ENCODE measurements at regions not wholly inside any gene's neighbourhood (a gene's known extent, or its start where the extent isn't known, plus 50 kb on each side); places are given as distances from the start of the nearest gene placed in this dataset.

GRCh38 chr2:71910277-71910676 lies 237.4 kb downstream of the CYP26B1 start:
- no peaks in the 10 kb centered on the region for H3K4me1 ChIP-seq
- H3K27ac ChIP-seq = no peak overlapping the region
- intact Hi-C loops (cut with DNase I) = no loop called here
- no peaks in the 10 kb centered on the region for H3K36me3 ChIP-seq
- no peaks in the 10 kb centered on the region for H3K9me3 ChIP-seq
- no peaks in the 10 kb centered on the region for H3K27me3 ChIP-seq
- no peak overlapping the region for H3K4me3 ChIP-seq
- no peak for TF ChIP-seq CTCF (IDR thresholded peaks at IDR 0.05)
- TF ChIP-seq POLR2A (IDR thresholded peaks at IDR 0.05) = no peak
- DNase-seq = no peak
- ATAC-seq = no peak
- no CpG with 5 or more reads among the region's 1 CpG for WGBS (ENCODE audit: insufficient coverage, low coverage, low lambda C conversion rate, missing lambda C conversion rate)

- ATAC-seq = no peak
- H3K4me1 ChIP-seq = no peaks in the 10 kb centered on the region
- intact Hi-C loops (cut with DNase I) = no loop called here
- TF ChIP-seq POLR2A (IDR thresholded peaks at IDR 0.05) = no peak
- TF ChIP-seq CTCF (IDR thresholded peaks at IDR 0.05) = no peak
- no peaks in the 10 kb centered on the region for H3K9me3 ChIP-seq
- no peak overlapping the region for H3K27ac ChIP-seq
- WGBS (ENCODE audit: insufficient coverage, low coverage, low lambda C conversion rate, missing lambda C conversion rate) = 63% methylated on average over 1 of the region's 1 CpG
- no peaks in the 10 kb centered on the region for H3K27me3 ChIP-seq
- no peaks in the 10 kb centered on the region for H3K36me3 ChIP-seq
- H3K4me3 ChIP-seq = no peak overlapping the region
- DNase-seq = no peak
These were observed 238.9 kb downstream of the CYP26B1 start for GRCh38 chr2:71908798-71909197.

GRCh38 chr2:71907503-71907902 lies 240.2 kb downstream of the CYP26B1 start:
- TF ChIP-seq POLR2A (IDR thresholded peaks at IDR 0.05) (no peak), CTCF (IDR thresholded peaks at IDR 0.05) (no peak)
- Histone ChIP-seq H3K27me3 (no peaks in the 10 kb centered on the region), H3K9me3 (no peaks in the 10 kb centered on the region), H3K4me1 (no peaks in the 10 kb centered on the region), H3K4me3 (no peak overlapping the region), H3K36me3 (no peaks in the 10 kb centered on the region), H3K27ac (no peak overlapping the region)
- DNase-seq (no peak), ATAC-seq (no peak)
- intact Hi-C loops (cut with DNase I) = no loop called here
- WGBS (ENCODE audit: insufficient coverage, low coverage, low lambda C conversion rate, missing lambda C conversion rate) = 67% methylated on average over 3 of the region's 3 CpGs

- 77% methylated on average over 2 of the region's 2 CpGs for WGBS (ENCODE audit: insufficient coverage, low coverage, low lambda C conversion rate, missing lambda C conversion rate)
- no peak for TF ChIP-seq POLR2A (IDR thresholded peaks at IDR 0.05)
- no peak for TF ChIP-seq CTCF (IDR thresholded peaks at IDR 0.05)
- no peak for DNase-seq
- H3K4me3 ChIP-seq = no peak overlapping the region
- H3K27me3 ChIP-seq = no peaks in the 10 kb centered on the region
- H3K36me3 ChIP-seq = no peaks in the 10 kb centered on the region
- H3K4me1 ChIP-seq = no peaks in the 10 kb centered on the region
- intact Hi-C loops (cut with DNase I) = no loop called here
- no peak overlapping the region for H3K27ac ChIP-seq
- no peak for ATAC-seq
- no peaks in the 10 kb centered on the region for H3K9me3 ChIP-seq
These were observed 241.2 kb downstream of the CYP26B1 start for GRCh38 chr2:71906357-71906973.

GRCh38 chr2:71905205-71905604 lies 242.5 kb downstream of the CYP26B1 start:
- no peak for ATAC-seq
- TF ChIP-seq POLR2A (IDR thresholded peaks at IDR 0.05) (no peak), CTCF (IDR thresholded peaks at IDR 0.05) (no peak)
- intact Hi-C loops (cut with DNase I) = no loop called here
- no peak overlapping the region for H3K27ac ChIP-seq
- DNase-seq = no peak
- H3K4me1 ChIP-seq = no peaks in the 10 kb centered on the region
- H3K4me3 ChIP-seq = no peak overlapping the region
- no peaks in the 10 kb centered on the region for H3K36me3 ChIP-seq
- WGBS (ENCODE audit: insufficient coverage, low coverage, low lambda C conversion rate, missing lambda C conversion rate) = 73% methylated on average over 3 of the region's 3 CpGs
- no peaks in the 10 kb centered on the region for H3K9me3 ChIP-seq
- no peaks in the 10 kb centered on the region for H3K27me3 ChIP-seq
